ENCODE measurements at regions not wholly inside any gene's neighbourhood (a gene's known extent, or its start where the extent isn't known, plus 50 kb on each side); places are given as distances from the start of the nearest gene placed in this dataset.
A peak's percentile ranks its signal among the peaks of the same experiment; 100 is the strongest.
"Not testable (repeated sequence)": the region's sequence is repeated elsewhere in the genome, so short reads cannot be mapped to it uniquely, and the experiment has no call there.

DNA sequence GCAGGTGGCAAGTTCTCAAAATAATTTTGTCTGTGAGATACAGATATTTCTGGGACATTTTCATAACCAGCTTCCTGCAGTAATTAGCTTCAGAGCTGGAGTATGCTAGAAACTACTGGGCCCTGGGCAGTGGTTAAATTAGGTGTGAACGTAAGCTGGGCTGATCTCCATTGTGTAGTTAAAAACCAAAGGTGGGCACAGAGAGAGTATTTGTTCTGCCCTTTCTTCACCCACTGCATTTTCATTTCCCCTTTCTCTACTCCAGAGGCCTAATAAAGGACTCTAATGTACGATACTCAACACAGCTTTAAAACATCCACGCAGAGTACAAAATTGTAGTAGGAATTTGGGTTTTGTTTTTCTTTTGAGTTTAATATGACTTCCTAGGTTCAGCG is 252.7 kb downstream of the SPRY1 start:
- no peak for DNase-seq

GRCh38 chr4:123649645-123650391 is 253.2 kb downstream of the SPRY1 start:
- no peak for DNase-seq

- DNase-seq: no peak
Observed at GRCh38 chr4:123651066-123651465, 254.5 kb downstream of the SPRY1 start.

DNA sequence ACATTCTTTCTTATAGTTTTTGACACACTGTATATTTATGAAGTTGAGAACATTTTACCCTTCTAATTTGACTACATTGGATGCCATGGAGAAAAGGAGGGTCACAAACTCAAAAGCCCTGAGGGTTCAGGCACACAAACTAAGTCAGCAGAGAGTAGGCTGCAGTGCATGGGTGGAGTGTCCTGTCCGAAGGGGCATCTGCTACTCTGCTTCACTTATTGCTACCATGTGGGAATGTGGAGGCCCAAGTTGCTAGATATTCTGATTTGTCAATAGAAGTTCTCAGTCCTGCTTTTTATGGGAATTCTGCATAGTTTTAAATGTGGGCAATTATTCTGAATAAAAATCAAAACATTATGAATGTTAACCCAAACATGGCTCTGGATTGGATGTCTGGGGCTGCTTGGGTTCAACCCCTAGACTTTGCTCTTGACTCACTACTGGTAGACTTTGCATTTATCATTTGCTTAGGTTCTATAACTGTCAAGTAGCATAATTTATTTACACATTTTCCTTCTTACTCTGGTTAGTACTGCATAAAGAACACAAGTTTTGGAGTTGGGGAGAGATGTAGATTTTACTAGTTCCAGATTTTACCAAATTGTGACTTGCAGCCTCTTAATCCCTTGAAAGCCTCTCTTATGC is 255.1 kb downstream of the SPRY1 start:
- DNase-seq: no peak

GRCh38 chr4:123652476-123652875 is 255.9 kb downstream of the SPRY1 start:
- DNase-seq: no peak

- DNase-seq: no peak
Observed at GRCh38 chr4:123653236-123653635, 256.6 kb downstream of the SPRY1 start.

- DNase-seq: not testable (repeated sequence)
Observed at GRCh38 chr4:123656746-123657294, 260.2 kb downstream of the SPRY1 start.

- not testable (repeated sequence) for DNase-seq
Observed at GRCh38 chr4:123657606-123658005, 261.0 kb downstream of the SPRY1 start.

- DNase-seq: no peak
Observed at GRCh38 chr4:123659262-123659661, 262.7 kb downstream of the SPRY1 start.

DNA sequence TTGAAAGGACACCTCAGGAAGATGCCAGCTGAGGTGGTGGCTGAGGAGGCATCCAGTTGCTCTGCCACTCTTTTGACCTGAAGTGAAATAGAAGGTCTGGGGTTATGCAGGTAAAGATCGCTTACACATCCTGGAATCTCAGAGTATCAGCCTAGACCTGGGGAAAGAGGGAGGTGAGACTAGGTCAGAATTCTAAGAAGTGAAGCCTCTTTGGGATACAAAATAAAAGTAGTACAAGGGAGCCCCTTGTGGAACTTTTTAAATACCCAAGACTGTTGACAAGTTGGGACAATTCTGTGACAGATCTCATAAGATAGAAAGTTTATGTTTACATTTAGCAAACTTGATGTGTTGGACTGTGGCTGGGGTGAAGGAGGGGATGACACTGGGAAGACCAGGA is 263.1 kb downstream of the SPRY1 start:
- DNase-seq: no peak

- no peak for DNase-seq
Observed at GRCh38 chr4:123661080-123661737, 264.6 kb downstream of the SPRY1 start.

GRCh38 chr4:123662827-123663226 is 266.2 kb downstream of the SPRY1 start:
- no peak for DNase-seq

- DNase-seq: no peak
Observed at GRCh38 chr4:123666486-123666885, 269.9 kb downstream of the SPRY1 start.

- DNase-seq: peak; percentile 19
Observed at GRCh38 chr4:123667496-123667895, 270.9 kb downstream of the SPRY1 start.

GRCh38 chr4:123667991-123668390 is 271.4 kb downstream of the SPRY1 start:
- DNase-seq: no peak

DNA sequence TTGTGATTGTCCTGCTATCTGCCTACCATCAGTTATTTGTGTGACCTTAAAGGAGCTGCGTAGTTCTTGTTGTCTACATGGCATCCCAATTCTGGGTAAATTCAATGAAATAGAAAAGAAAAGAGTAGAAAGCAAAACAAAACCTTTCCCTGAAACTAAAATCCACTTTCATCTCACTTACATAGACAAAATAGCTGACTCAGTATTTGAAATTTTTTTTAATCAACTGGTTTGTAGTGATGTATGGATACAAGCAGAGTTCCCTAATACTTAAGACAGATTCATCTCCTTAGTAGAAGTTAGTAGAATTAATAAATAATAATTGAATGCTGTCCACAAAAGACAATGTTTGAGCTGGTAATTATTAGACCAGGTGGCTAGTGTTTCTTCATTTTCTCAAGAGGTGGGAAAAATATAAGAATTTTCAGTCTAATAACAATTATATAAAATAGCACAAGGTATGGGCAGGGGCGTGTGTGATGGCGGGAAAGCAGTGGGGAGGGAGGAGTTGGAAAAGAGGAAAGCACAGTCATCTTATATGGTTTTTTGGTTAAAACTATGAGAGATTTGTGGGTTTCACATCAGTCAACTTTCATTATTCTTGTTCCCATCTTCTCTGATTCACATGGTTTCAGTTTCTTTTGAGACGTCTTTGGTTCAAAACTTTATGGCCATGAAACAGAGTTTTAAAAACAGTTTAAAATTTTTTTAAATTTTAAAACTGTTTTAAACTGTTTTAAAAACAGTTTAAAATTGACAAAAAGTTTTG is 275.2 kb downstream of the SPRY1 start:
- no peak for DNase-seq

DNA sequence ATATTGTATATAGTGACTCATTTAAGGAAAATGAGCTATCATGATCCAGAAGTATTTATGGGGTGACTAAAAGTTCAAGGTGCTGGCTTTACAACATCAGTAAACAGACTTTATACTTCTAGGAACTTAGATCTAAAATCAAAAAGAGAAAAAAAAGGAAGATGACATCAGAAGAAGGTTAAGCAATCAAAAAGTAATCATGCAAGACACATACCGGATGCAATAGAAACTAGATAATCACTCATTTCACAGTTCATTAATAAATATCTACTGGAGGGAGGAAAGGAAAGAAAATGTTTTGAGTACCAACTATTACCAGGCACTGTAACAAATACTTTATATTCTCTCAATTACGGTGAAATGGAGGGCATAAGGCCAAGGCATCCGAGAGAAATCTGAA is 276.4 kb downstream of the SPRY1 start:
- peak; percentile 53 for DNase-seq

- peak; percentile 39 for DNase-seq
Observed at GRCh38 chr4:123673971-123674370, 277.4 kb downstream of the SPRY1 start.

GRCh38 chr4:123674762-123675465 is 278.3 kb downstream of the SPRY1 start:
- DNase-seq: no peak

DNA sequence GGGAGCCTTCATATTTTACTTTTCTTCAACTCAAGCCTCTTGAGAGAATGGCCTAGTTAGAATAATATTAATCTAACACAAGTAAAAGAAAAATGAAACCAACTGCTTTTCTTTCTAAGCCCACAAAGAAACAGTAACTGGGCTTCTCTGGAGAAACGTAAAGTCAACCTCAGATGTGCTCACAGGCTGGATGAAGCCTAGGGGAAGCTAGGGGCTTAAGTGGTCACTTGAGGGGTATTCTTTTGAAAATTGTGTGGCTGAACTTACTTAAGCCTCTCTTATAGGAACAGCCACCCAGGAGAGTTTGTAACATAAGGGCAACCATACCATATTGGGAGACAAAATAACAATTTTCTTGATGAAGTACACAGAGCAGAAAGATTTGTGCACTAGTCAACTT is 279.0 kb downstream of the SPRY1 start:
- no peak for DNase-seq

- no peak for DNase-seq
Observed at GRCh38 chr4:123676071-123676889, 279.7 kb downstream of the SPRY1 start.

- peak; percentile 22 for DNase-seq
Observed at GRCh38 chr4:123676890-123677229, 280.3 kb downstream of the SPRY1 start.

Data from NCI-H226 (cell line).